ENCODE measurements at regions not wholly inside any gene's neighbourhood (a gene's known extent, or its start where the extent isn't known, plus 50 kb on each side); places are given as distances from the start of the nearest gene placed in this dataset.

GRCh38 chr10:104574427-104574826 is 66.7 kb upstream of the SORCS3 start:
- DNase-seq (ENCODE audit: low read depth, low spot score): no peak
- no peak for TF ChIP-seq CTCF (conservative IDR thresholded peaks at IDR 0.05)
- peaks cover 7% of the 10 kb centered on the region for H3K9me3 Mint-ChIP-seq
- peaks cover 8% of the 10 kb centered on the region for H3K4me1 Mint-ChIP-seq
- no peak overlapping the region for H3K4me3 Mint-ChIP-seq
- H3K36me3 Mint-ChIP-seq (ENCODE audit: low read depth): peaks cover 6% of the 10 kb centered on the region
- peaks cover 8% of the 10 kb centered on the region for H3K27me3 Mint-ChIP-seq (ENCODE audit: low read depth)
- H3K27ac Mint-ChIP-seq (ENCODE audit: unreplicated experiment): no peak overlapping the region

- Mint-ChIP-seq H3K36me3 (ENCODE audit: low read depth) (peaks cover 3% of the 10 kb centered on the region), H3K27me3 (ENCODE audit: low read depth) (peaks cover 8% of the 10 kb centered on the region), H3K4me1 (peaks cover 8% of the 10 kb centered on the region), H3K4me3 (no peak overlapping the region), H3K9me3 (peaks cover 3% of the 10 kb centered on the region), H3K27ac (ENCODE audit: unreplicated experiment) (no peak overlapping the region)
- no peak for TF ChIP-seq CTCF (conservative IDR thresholded peaks at IDR 0.05)
- no peak for DNase-seq (ENCODE audit: low read depth, low spot score)
Observed at GRCh38 chr10:104574838-104575237, 66.3 kb upstream of the SORCS3 start.

GRCh38 chr10:104576611-104577010 is 64.5 kb upstream of the SORCS3 start:
- H3K4me3 Mint-ChIP-seq: no peak overlapping the region
- H3K36me3 Mint-ChIP-seq (ENCODE audit: low read depth): no peaks in the 10 kb centered on the region
- H3K9me3 Mint-ChIP-seq: no peaks in the 10 kb centered on the region
- H3K4me1 Mint-ChIP-seq: peaks cover 12% of the 10 kb centered on the region
- no peak for TF ChIP-seq CTCF (conservative IDR thresholded peaks at IDR 0.05)
- peaks cover 8% of the 10 kb centered on the region for H3K27me3 Mint-ChIP-seq (ENCODE audit: low read depth)
- DNase-seq (ENCODE audit: low read depth, low spot score): no peak
- H3K27ac Mint-ChIP-seq (ENCODE audit: unreplicated experiment): no peak overlapping the region

- peaks cover 12% of the 10 kb centered on the region for H3K4me1 Mint-ChIP-seq
- no peak for TF ChIP-seq CTCF (conservative IDR thresholded peaks at IDR 0.05)
- H3K27ac Mint-ChIP-seq (ENCODE audit: unreplicated experiment): no peak overlapping the region
- no peaks in the 10 kb centered on the region for H3K9me3 Mint-ChIP-seq
- H3K36me3 Mint-ChIP-seq (ENCODE audit: low read depth): no peaks in the 10 kb centered on the region
- DNase-seq (ENCODE audit: low read depth, low spot score): no peak
- peaks cover 8% of the 10 kb centered on the region for H3K27me3 Mint-ChIP-seq (ENCODE audit: low read depth)
- no peak overlapping the region for H3K4me3 Mint-ChIP-seq
Observed at GRCh38 chr10:104577163-104577562, 63.9 kb upstream of the SORCS3 start.

GRCh38 chr10:104577861-104578521 is 63.1 kb upstream of the SORCS3 start:
- no peak for TF ChIP-seq CTCF (conservative IDR thresholded peaks at IDR 0.05)
- no peak overlapping the region for H3K27ac Mint-ChIP-seq (ENCODE audit: unreplicated experiment)
- H3K9me3 Mint-ChIP-seq: no peaks in the 10 kb centered on the region
- H3K27me3 Mint-ChIP-seq (ENCODE audit: low read depth): peaks cover 8% of the 10 kb centered on the region
- no peak for DNase-seq (ENCODE audit: low read depth, low spot score)
- H3K4me1 Mint-ChIP-seq: peaks cover 12% of the 10 kb centered on the region
- H3K36me3 Mint-ChIP-seq (ENCODE audit: low read depth): no peaks in the 10 kb centered on the region
- H3K4me3 Mint-ChIP-seq: no peak overlapping the region
